Sigmoid colon (tissue), 4 donors: ENCODE measurements at regions not wholly inside any gene's neighbourhood (a gene's known extent, or its start where the extent isn't known, plus 50 kb on each side); places are given as distances from the start of the nearest gene placed in this dataset.

ENCODE experiments used
- EP300 ChIP-seq, 4 donors: sonication (generic); formaldehyde crosslinking; IDR thresholded peaks; one replicate each; pipeline ENCODE4 v1.6.1; 2017; ENCODE audit warnings: antibody characterized with exemption in 4 of 4
- TF ChIP-seq, protein P1 (sequence below), 4 experiments: fragments of 450-650 bp in 3 of 4; fragments of 200-600 bp in 1 of 4; IDR thresholded peaks; one replicate each; pipeline ENCODE4 v1.5.1; 2016 to 2019; ENCODE audit warnings: antibody characterized with exemption in 4 of 4, mild to moderate bottlenecking in 3 of 4, moderate library complexity in 2 of 4

DNA sequence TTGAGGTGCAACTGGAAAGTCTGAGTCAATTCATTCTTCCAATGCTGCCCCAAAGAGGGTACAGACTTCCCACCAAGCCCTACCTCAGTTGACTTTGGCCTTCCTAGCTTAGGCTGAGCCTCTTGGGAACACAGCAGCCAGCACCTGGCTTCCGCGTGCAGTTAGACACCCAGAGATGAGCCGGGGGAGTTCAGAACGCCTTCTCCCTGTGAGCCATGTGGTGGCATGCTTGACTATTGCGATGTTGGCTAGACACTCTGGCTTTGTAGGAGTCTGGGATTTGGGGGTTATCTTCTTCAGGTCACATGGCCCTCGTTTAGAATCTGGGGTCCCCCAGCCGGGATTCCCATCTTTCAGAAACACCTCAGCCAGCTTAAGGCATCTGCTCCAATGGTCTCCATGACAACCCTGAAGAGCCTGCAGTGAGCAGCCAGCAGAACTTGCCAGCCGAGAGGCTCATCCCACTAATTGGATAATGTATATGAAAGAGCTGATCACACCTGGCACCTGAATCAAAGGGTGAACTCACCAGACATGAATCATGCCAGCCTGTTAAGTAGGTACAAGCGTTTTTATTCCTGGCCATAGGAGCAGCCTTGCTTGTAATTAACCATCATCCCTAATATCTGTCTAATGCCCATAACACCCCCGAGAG lies 167.5 kb downstream of the SYK start:
- TF ChIP-seq, protein P1, sequence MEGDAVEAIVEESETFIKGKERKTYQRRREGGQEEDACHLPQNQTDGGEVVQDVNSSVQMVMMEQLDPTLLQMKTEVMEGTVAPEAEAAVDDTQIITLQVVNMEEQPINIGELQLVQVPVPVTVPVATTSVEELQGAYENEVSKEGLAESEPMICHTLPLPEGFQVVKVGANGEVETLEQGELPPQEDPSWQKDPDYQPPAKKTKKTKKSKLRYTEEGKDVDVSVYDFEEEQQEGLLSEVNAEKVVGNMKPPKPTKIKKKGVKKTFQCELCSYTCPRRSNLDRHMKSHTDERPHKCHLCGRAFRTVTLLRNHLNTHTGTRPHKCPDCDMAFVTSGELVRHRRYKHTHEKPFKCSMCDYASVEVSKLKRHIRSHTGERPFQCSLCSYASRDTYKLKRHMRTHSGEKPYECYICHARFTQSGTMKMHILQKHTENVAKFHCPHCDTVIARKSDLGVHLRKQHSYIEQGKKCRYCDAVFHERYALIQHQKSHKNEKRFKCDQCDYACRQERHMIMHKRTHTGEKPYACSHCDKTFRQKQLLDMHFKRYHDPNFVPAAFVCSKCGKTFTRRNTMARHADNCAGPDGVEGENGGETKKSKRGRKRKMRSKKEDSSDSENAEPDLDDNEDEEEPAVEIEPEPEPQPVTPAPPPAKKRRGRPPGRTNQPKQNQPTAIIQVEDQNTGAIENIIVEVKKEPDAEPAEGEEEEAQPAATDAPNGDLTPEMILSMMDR (IDR thresholded peaks at IDR 0.05) = no peak
- no peak for TF ChIP-seq EP300 (IDR thresholded peaks at IDR 0.05)
